CD4-positive, CD25-positive, alpha-beta regulatory T cell (primary cell): ENCODE measurements at regions not wholly inside any gene's neighbourhood (a gene's known extent, or its start where the extent isn't known, plus 50 kb on each side); places are given as distances from the start of the nearest gene placed in this dataset.

Experiments used
- ATAC-seq, 2 donors: fragments of 150-1000 bp; cut with Tn5 transposase; one replicate each; pipeline ENCODE4 v1.10.0; 2021; ENCODE audit warnings: low read depth in 2 of 2, moderate number of reproducible peaks in 2 of 2, moderate library complexity in 1 of 2
- DNase-seq, 3 donors: peaks; one replicate each; pipeline versions ENCODE4 v3.0.0 to v3.0.0-alpha.2; 2012 to 2022; ENCODE audit warnings: mixed read lengths in 1 of 3
- H3K27ac ChIP-seq: one replicate; pipeline ENCODE4 v1.7.0; 2013; ENCODE audit warnings: mild to moderate bottlenecking, low read length; ENCODE audit not compliant: insufficient read depth, poor library complexity, severe bottlenecking
- H3K27me3 ChIP-seq: one replicate; pipeline ENCODE4 v1.7.0; 2013; ENCODE audit warnings: low read length; ENCODE audit not compliant: control insufficient read depth, insufficient read depth
- H3K36me3 ChIP-seq: one replicate; pipeline ENCODE4 v1.7.0; 2013; ENCODE audit warnings: mild to moderate bottlenecking, low read length, moderate library complexity; ENCODE audit not compliant: control insufficient read depth, insufficient read depth
- H3K4me1 ChIP-seq: 2 replicates; pipeline ENCODE4 v1.7.0; 2013; ENCODE audit warnings: mild to moderate bottlenecking, low read length; ENCODE audit not compliant: insufficient read depth, control insufficient read depth, poor library complexity, severe bottlenecking
- H3K4me3 ChIP-seq: one replicate; pipeline ENCODE4 v1.7.0; 2013; ENCODE audit warnings: low read depth, mild to moderate bottlenecking, low read length, moderate library complexity
- H3K9me3 ChIP-seq, 2 experiments: 1 replicate in 1 of 2; 2 replicates in 1 of 2; pipeline ENCODE4 v1.7.0; 2013; ENCODE audit warnings: low read length in 2 of 2, mild to moderate bottlenecking in 1 of 2, moderate library complexity in 1 of 2; ENCODE audit not compliant: control insufficient read depth in 2 of 2
- H3K27ac Mint-ChIP-seq, 3 donors: one replicate each; pipeline ENCODE4 v1.8.0; 2020 to 2022; ENCODE audit warnings: mild to moderate bottlenecking in 3 of 3, mixed read lengths in 3 of 3, moderate library complexity in 2 of 3
- H3K27me3 Mint-ChIP-seq: one replicate; pipeline ENCODE4 v1.8.0; 2022; ENCODE audit warnings: mild to moderate bottlenecking, mixed read lengths
- H3K36me3 Mint-ChIP-seq: one replicate; pipeline ENCODE4 v1.8.0; 2020; ENCODE audit warnings: mixed read lengths
- H3K4me1 Mint-ChIP-seq, 4 donors: one replicate each; pipeline ENCODE4 v1.8.0; 2020 to 2022; ENCODE audit warnings: mixed read lengths in 4 of 4, mild to moderate bottlenecking in 1 of 4
- H3K4me3 Mint-ChIP-seq, 4 donors: one replicate each; pipeline ENCODE4 v1.8.0; 2020 to 2022; ENCODE audit warnings: mild to moderate bottlenecking in 4 of 4, mixed read lengths in 4 of 4, moderate library complexity in 3 of 4
- H3K9me3 Mint-ChIP-seq, 7 donors: one replicate each; pipeline ENCODE4 v1.8.0; 2020 to 2022; ENCODE audit warnings: mixed read lengths in 7 of 7, mild to moderate bottlenecking in 3 of 7, moderate library complexity in 2 of 7

DNA sequence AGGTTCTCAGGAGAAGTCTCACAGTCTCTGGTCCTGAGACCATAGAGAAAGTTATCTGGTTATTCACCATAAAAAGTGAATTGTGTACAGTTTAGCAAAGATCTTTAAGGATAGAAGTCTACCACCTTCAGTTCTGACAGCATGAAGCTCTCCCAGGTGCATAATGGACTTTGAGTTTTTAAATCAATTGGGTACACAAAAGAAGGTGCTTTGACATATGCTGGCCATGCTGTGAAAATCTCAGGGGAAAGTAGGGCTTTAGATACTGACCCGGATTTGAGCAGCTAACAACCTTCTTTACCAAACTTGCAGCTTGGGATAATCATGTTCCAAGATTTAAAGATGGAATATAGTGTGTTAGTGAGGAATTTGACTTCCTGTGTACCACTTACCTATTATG lies 264.2 kb downstream of the ZSWIM6 start:
- Mint-ChIP-seq H3K27ac (no peak overlapping the region), H3K36me3 (no peaks in the 10 kb centered on the region)

DNA sequence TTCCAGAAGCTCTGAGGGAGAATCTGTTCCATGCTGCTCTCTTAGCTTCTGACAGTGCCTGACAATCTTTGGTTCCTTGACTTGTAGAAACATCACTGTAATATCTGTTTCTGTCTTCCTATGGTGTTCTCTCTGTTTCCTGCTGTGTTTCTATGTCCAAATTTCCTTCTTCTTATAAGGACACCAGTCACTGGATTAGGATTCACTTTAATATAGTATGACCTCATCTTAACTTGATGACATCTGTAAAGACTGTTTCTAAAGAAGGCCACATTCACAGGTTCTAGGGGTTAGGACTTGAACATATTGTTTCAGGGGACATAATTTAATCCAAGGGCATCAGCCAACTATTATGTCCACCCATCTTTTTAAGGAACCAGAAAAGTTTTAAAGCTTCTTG lies 265.6 kb downstream of the ZSWIM6 start:
- H3K27me3 ChIP-seq: no peaks in the 10 kb centered on the region
- H3K27ac Mint-ChIP-seq: no peak overlapping the region

More for the DNA sequence above, 264.2 kb downstream of the ZSWIM6 start:
- no peak overlapping the region for H3K27ac ChIP-seq
- no peaks in the 10 kb centered on the region for H3K4me1 ChIP-seq
- no peak overlapping the region for H3K4me3 ChIP-seq
- peaks cover under 1% of the 10 kb centered on the region for H3K27me3 Mint-ChIP-seq
- H3K4me1 Mint-ChIP-seq: no peaks in the 10 kb centered on the region
- DNase-seq: no peak
- no peaks in the 10 kb centered on the region for H3K27me3 ChIP-seq
- ATAC-seq: no peak
- peaks cover 0 to 5% (median 0%) of the 10 kb centered on the region in 7 donors for H3K9me3 Mint-ChIP-seq
- no peaks in the 10 kb centered on the region for H3K36me3 ChIP-seq
- H3K9me3 ChIP-seq: no peaks in the 10 kb centered on the region
- no peak overlapping the region for H3K4me3 Mint-ChIP-seq

DNA sequence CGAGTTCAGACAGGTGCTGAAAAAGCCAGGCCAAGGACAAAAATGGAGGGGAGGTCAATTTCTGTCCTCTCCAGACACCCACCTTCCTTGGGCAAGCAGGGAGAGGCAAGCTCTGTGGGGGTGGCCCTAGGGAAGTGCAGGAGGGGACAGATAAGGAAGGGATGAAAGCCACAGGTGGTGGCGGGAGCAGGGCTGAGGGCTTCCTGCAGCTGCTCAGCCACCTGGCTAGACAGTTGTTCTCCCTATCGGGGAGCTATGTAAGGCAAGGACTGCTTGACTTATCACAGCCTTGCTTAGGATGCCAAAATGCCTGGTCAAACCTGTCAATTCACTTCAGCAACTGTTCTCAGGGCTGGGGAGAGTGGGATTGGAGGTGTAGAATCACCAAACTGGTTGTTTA lies 266.1 kb downstream of the ZSWIM6 start:
- no peak overlapping the region for H3K27ac ChIP-seq
- Mint-ChIP-seq H3K9me3 (peaks cover 0 to 5% (median 0%) of the 10 kb centered on the region in 7 donors), H3K27ac (no peak overlapping the region), H3K4me1 (no peaks in the 10 kb centered on the region), H3K36me3 (no peaks in the 10 kb centered on the region), H3K4me3 (no peak overlapping the region), H3K27me3 (no peaks in the 10 kb centered on the region)
- H3K27me3 ChIP-seq: no peaks in the 10 kb centered on the region
- H3K9me3 ChIP-seq: no peaks in the 10 kb centered on the region
- no peaks in the 10 kb centered on the region for H3K4me1 ChIP-seq
- DNase-seq: no peak
- no peaks in the 10 kb centered on the region for H3K36me3 ChIP-seq
- ATAC-seq: no peak
- no peak overlapping the region for H3K4me3 ChIP-seq

More for the DNA sequence above, 265.6 kb downstream of the ZSWIM6 start:
- ATAC-seq (no peak), DNase-seq (no peak)
- Mint-ChIP-seq H3K27me3 (no peaks in the 10 kb centered on the region), H3K9me3 (peaks cover 0 to 5% (median 0%) of the 10 kb centered on the region in 7 donors), H3K4me3 (no peak overlapping the region), H3K36me3 (no peaks in the 10 kb centered on the region), H3K4me1 (no peaks in the 10 kb centered on the region)
- no peak overlapping the region for H3K4me3 ChIP-seq
- no peaks in the 10 kb centered on the region for H3K4me1 ChIP-seq
- H3K27ac ChIP-seq: no peak overlapping the region
- H3K36me3 ChIP-seq: no peaks in the 10 kb centered on the region
- H3K9me3 ChIP-seq: no peaks in the 10 kb centered on the region

DNA sequence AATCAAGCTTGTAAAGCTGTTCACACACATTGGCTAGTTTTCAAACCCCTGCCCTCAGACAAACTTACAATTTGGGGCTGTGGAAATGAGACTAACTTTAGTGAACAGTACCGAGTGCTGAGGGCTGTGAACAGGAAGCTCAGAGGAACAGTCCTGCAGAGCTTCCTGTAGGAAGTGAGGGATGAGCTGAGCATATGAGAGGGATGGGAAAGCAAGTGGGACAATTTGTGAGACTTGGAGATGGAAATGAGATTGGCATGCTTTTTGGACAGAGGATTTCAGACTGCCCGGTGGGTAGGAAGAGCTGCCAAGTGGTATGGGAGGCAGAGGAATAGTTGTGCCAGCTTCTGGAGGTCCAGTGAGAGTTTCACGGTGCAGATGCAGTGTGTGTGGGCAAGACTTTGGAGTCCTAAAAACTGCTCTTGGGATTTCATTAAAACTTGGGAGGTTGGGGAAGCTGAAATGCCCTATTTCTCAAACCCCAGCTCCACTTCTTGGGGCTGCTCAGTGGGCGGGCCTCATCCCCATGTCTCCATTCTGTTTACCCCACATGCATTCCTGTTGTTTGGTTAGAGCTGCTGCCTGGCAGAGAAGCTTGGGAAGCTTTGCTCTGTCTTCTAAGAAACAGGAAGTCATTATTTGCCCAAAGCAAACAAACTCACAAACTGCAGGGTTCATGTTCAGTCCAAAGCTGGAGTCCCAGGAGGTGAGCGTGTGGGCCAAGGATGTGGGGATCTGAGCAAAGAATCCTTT lies 267.5 kb downstream of the ZSWIM6 start:
- no peaks in the 10 kb centered on the region for H3K9me3 ChIP-seq
- H3K9me3 Mint-ChIP-seq: peaks cover 0 to 3% (median 0%) of the 10 kb centered on the region in 7 donors
- no peak for DNase-seq
- H3K36me3 Mint-ChIP-seq: no peaks in the 10 kb centered on the region
- H3K27me3 ChIP-seq: no peaks in the 10 kb centered on the region
- H3K4me1 Mint-ChIP-seq: no peaks in the 10 kb centered on the region
- H3K36me3 ChIP-seq: no peaks in the 10 kb centered on the region
- no peaks in the 10 kb centered on the region for H3K4me1 ChIP-seq
- no peaks in the 10 kb centered on the region for H3K27me3 Mint-ChIP-seq
- ATAC-seq: no peak
- no peak overlapping the region for H3K4me3 ChIP-seq
- no peak overlapping the region for H3K27ac Mint-ChIP-seq
- H3K27ac ChIP-seq: no peak overlapping the region
- no peak overlapping the region for H3K4me3 Mint-ChIP-seq

DNA sequence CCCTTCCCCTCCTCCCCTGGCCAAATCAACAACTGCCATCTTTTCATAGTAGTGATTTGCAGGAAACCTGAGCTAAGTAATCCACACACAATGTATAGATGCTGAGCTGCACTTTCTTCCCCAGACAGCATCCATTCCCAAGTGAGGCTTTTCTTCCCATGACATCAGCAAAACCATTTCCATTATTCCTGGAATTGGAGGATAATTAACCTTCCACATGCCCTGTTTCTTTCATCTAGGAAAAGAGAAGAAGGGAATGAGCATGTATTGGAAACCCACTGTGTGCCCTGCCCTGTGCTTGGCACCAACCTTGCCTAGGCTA lies 268.0 kb downstream of the ZSWIM6 start:
- Histone ChIP-seq H3K27me3 (no peaks in the 10 kb centered on the region), H3K36me3 (no peaks in the 10 kb centered on the region), H3K27ac (no peak overlapping the region), H3K4me3 (no peak overlapping the region), H3K4me1 (no peaks in the 10 kb centered on the region), H3K9me3 (no peaks in the 10 kb centered on the region)
- H3K27me3 Mint-ChIP-seq: no peaks in the 10 kb centered on the region
- no peak overlapping the region for H3K4me3 Mint-ChIP-seq
- ATAC-seq: no peak
- peaks cover 0 to 3% (median 0%) of the 10 kb centered on the region in 7 donors for H3K9me3 Mint-ChIP-seq
- no peak for DNase-seq
- H3K4me1 Mint-ChIP-seq: no peaks in the 10 kb centered on the region
- H3K27ac Mint-ChIP-seq: no peak overlapping the region
- no peaks in the 10 kb centered on the region for H3K36me3 Mint-ChIP-seq

DNA sequence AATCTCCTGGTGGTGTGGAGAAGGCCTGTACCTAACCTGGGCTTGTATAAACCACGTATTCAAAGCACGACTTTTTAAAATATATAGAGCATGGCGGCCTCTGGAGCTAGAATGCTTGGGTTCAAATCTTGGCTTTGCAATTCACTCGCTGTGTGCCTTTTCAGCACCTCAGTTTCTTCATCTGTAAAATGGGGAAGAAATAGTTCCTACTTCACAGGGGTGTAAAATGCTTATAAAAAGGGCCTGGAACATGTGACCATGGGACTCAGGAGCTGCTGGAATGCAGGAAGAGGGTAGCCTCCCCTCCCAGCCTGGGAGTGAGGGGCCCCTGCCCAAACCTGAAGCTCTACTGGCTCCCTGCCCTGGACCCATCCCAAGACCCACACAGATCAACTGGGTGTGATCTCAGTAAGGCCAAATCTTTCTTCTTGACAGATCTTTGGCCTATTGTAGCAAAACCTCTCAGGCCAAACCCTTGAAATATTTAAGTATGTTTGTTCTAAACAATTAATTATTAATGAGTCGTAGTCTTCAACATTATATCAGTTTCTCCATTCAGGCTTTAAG lies 269.0 kb downstream of the ZSWIM6 start:
- ATAC-seq (no peak), DNase-seq (no peak)
- H3K9me3 Mint-ChIP-seq: peaks cover 0 to 3% (median 0%) of the 10 kb centered on the region in 7 donors
- Histone ChIP-seq H3K4me3 (no peak overlapping the region), H3K9me3 (no peaks in the 10 kb centered on the region), H3K36me3 (no peaks in the 10 kb centered on the region), H3K27me3 (no peaks in the 10 kb centered on the region), H3K4me1 (no peaks in the 10 kb centered on the region), H3K27ac (no peak overlapping the region)
- no peak overlapping the region for H3K27ac Mint-ChIP-seq
- H3K36me3 Mint-ChIP-seq: no peaks in the 10 kb centered on the region
- H3K4me1 Mint-ChIP-seq: no peaks in the 10 kb centered on the region
- no peaks in the 10 kb centered on the region for H3K27me3 Mint-ChIP-seq
- no peak overlapping the region for H3K4me3 Mint-ChIP-seq

DNA sequence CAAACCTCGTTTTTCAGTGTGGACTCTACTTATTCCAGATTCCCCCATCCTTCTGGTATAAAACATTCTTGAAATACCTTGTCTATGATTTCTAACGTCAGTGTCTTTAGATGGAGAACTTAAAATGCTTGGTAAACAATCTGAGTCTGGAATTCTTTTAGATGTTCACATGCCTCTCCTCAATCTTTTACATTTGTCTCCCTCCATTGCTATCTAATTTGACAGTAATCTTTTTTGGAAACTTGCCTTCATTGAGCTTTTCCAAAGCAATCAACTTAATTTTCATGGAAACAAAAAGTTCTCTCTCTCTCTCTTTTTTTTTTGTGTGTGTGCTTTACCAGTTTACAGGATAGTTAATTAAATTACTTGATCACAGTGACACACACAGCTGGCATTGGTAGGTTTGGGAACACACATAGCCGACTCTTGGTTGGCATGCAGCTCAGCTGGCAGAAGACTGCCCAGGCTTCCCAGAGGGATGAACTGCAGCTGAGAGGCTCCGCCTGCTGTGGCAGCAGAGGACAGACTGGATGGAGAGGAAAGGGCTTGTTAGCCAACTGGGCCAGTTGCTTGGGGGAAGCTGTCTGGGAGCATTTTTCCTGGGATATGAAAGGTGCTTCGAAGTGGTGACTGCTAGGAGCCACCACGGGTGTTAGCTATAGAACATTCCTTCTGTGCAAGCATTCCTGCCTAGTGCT lies 271.3 kb downstream of the ZSWIM6 start:
- no peak overlapping the region for H3K4me3 ChIP-seq
- Mint-ChIP-seq H3K27ac (no peak overlapping the region), H3K4me1 (no peaks in the 10 kb centered on the region), H3K4me3 (no peak overlapping the region), H3K9me3 (no peaks in the 10 kb centered on the region), H3K27me3 (no peaks in the 10 kb centered on the region), H3K36me3 (no peaks in the 10 kb centered on the region)
- H3K27me3 ChIP-seq: no peaks in the 10 kb centered on the region
- no peaks in the 10 kb centered on the region for H3K36me3 ChIP-seq
- H3K27ac ChIP-seq: no peak overlapping the region
- H3K9me3 ChIP-seq: no peaks in the 10 kb centered on the region
- DNase-seq (no peak), ATAC-seq (no peak)
- H3K4me1 ChIP-seq: no peaks in the 10 kb centered on the region
